Mucosa of stomach (tissue), 1 donor: ENCODE measurements at regions not wholly inside any gene's neighbourhood (a gene's known extent, or its start where the extent isn't known, plus 50 kb on each side); places are given as distances from the start of the nearest gene placed in this dataset.
"Not testable (repeated sequence)": the region's sequence is repeated elsewhere in the genome, so short reads cannot be mapped to it uniquely, and the experiment has no call there.

Experiments used
- H3K27me3 ChIP-seq: one replicate; pipeline ENCODE4 v1.7.0; 2013; ENCODE audit warnings: mild to moderate bottlenecking, low read length; ENCODE audit not compliant: control insufficient read depth, insufficient read depth
- H3K36me3 ChIP-seq: one replicate; pipeline ENCODE4 v1.7.0; 2013; ENCODE audit warnings: low read length; ENCODE audit not compliant: control insufficient read depth, insufficient read depth
- H3K4me1 ChIP-seq: one replicate; pipeline ENCODE4 v1.7.0; 2013; ENCODE audit warnings: mild to moderate bottlenecking, low read length; ENCODE audit not compliant: control insufficient read depth, insufficient read depth
- H3K4me3 ChIP-seq: one replicate; pipeline ENCODE4 v1.7.0; 2013; ENCODE audit warnings: low read length
- H3K9ac ChIP-seq: one replicate; pipeline ENCODE4 v1.7.0; 2013; ENCODE audit warnings: mild to moderate bottlenecking, low read length, moderate library complexity
- H3K9me3 ChIP-seq: one replicate; pipeline ENCODE4 v1.7.0; 2013; ENCODE audit warnings: mild to moderate bottlenecking, low read length, moderate library complexity; ENCODE audit not compliant: control insufficient read depth
- donor health status: Pancreatic carcinoma.

- H3K36me3 ChIP-seq: no peaks in the 10 kb centered on the region
- no peaks in the 10 kb centered on the region for H3K9me3 ChIP-seq
- H3K27me3 ChIP-seq: no peaks in the 10 kb centered on the region
- no peak overlapping the region for H3K4me3 ChIP-seq
- H3K4me1 ChIP-seq: no peaks in the 10 kb centered on the region
- H3K9ac ChIP-seq: no peak overlapping the region
Measured at GRCh38 chr4:94015956-94016355, 187.4 kb downstream of the ATOH1 start.

GRCh38 chr4:94032754-94033153 is 174.9 kb upstream of the SMARCAD1 start:
- Histone ChIP-seq H3K4me1 (no peaks in the 10 kb centered on the region), H3K9me3 (no peaks in the 10 kb centered on the region), H3K36me3 (no peaks in the 10 kb centered on the region), H3K4me3 (no peak overlapping the region), H3K9ac (no peak overlapping the region), H3K27me3 (no peaks in the 10 kb centered on the region)

DNA sequence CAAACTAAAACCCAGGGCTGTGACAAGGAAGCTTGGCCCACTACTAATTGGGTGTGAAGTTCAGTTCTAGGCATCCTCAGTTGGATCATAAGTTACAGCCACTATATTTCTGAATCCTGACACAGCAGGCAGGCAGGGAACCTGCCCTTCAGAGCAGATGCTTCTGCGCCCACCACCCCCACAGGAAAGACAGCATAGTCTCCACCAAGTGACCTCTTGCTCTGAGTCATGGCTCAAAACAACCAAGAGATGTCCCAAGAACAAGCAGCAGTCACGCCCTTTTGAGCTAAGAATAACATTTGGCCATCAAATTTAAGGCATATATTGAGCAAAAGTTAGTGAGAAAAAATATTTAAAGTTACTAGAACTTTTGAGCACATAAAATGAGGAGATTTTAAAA is 170.7 kb upstream of the SMARCAD1 start:
- H3K4me1 ChIP-seq: no peaks in the 10 kb centered on the region
- no peaks in the 10 kb centered on the region for H3K9me3 ChIP-seq
- H3K36me3 ChIP-seq: no peaks in the 10 kb centered on the region
- no peaks in the 10 kb centered on the region for H3K27me3 ChIP-seq
- H3K4me3 ChIP-seq: no peak overlapping the region
- no peak overlapping the region for H3K9ac ChIP-seq

DNA sequence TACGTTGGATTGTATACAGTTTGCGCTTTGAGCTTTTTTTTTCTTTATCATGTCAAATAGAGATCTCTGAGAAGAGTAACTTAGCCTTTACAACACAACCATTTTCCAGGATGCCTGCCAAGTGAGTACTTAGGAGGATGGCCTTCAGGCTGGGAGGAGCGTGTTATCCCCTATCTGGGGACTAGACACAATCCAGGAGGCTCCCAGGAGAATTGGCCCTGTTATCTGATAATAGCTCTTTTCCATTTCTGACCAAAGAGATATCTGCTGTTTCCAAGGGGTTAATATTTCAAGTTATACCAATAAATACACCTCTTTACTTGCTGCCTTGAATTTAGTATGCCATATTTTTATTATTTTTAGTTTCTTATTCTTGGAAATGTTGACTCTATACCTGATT is 169.5 kb upstream of the SMARCAD1 start:
- Histone ChIP-seq H3K27me3 (no peaks in the 10 kb centered on the region), H3K36me3 (no peaks in the 10 kb centered on the region), H3K4me1 (no peaks in the 10 kb centered on the region), H3K4me3 (no peak overlapping the region), H3K9ac (no peak overlapping the region), H3K9me3 (no peaks in the 10 kb centered on the region)

DNA sequence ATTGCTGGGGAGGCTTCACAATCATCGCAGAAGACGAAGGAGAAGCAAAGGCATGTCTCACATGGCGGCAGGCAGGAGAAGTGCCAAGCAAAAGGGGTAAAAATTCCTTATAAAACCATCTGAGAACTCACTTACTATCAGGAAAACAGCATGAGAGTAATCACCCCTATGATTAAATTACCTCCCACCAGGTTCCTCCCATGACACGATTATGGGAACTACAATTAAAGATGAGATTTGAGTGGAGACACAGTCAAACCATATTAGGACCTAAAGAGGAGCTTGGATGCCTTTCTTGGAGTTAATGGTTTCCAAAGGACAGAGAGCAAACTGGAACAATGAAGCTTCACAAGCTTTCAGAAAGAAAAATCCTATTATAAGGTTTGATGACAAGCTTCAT is 168.4 kb upstream of the SMARCAD1 start:
- no peaks in the 10 kb centered on the region for H3K9me3 ChIP-seq
- no peak overlapping the region for H3K4me3 ChIP-seq
- H3K36me3 ChIP-seq: no peaks in the 10 kb centered on the region
- H3K27me3 ChIP-seq: no peaks in the 10 kb centered on the region
- no peaks in the 10 kb centered on the region for H3K4me1 ChIP-seq
- H3K9ac ChIP-seq: no peak overlapping the region

GRCh38 chr4:94044471-94044870 is 163.2 kb upstream of the SMARCAD1 start:
- not testable (repeated sequence) for H3K27me3 ChIP-seq, H3K9me3 ChIP-seq, H3K4me1 ChIP-seq, H3K36me3 ChIP-seq, H3K4me3 ChIP-seq, H3K9ac ChIP-seq

GRCh38 chr4:94063084-94063483 is 144.6 kb upstream of the SMARCAD1 start:
- Histone ChIP-seq H3K36me3 (no peaks in the 10 kb centered on the region), H3K9me3 (no peaks in the 10 kb centered on the region), H3K4me3 (no peak overlapping the region), H3K4me1 (no peaks in the 10 kb centered on the region), H3K9ac (no peak overlapping the region), H3K27me3 (no peaks in the 10 kb centered on the region)

- Histone ChIP-seq H3K36me3 (no peaks in the 10 kb centered on the region), H3K4me3 (no peak overlapping the region), H3K4me1 (no peaks in the 10 kb centered on the region), H3K27me3 (no peaks in the 10 kb centered on the region), H3K9ac (no peak overlapping the region), H3K9me3 (no peaks in the 10 kb centered on the region)
Measured at GRCh38 chr4:94068753-94069719, 138.6 kb upstream of the SMARCAD1 start.

DNA sequence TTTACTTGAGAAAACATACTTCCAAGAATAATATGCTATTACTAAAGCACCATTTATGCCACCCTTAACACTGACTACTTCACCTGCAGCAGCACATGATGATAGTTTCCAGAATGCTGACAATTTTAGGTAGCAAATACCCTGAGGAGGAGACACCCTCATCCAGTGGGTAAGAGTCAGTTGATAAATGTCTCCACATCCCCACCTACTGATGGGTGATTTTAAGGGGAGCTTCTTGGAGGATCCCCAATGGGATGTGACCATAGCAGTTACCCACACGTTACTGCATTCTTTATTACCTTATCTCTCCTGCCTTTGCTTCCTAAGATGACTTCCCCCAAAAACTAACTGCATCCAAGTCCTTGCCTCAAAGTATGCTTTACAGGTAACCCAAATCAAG is 131.2 kb upstream of the SMARCAD1 start:
- no peaks in the 10 kb centered on the region for H3K9me3 ChIP-seq
- H3K4me3 ChIP-seq: no peak overlapping the region
- no peaks in the 10 kb centered on the region for H3K36me3 ChIP-seq
- no peaks in the 10 kb centered on the region for H3K27me3 ChIP-seq
- H3K4me1 ChIP-seq: no peaks in the 10 kb centered on the region
- H3K9ac ChIP-seq: no peak overlapping the region

DNA sequence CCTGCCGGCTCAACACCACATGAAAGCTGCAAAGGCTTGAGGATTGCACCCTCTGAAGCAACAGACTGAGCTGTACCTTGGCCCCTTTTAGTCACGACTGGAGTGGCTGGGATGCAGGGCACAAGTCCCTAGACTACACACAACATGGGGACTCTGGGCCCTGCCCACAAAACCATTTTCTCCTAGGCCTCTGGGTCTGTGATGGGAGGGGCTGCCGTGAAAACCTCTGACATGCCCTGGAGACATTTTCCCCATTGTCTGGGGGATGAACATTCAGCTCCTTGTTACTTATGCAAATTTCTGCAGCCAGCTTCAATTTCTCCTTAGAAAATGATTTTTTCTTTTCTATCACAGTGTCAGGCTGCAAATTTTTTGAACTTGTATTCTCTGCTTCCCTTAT is 123.5 kb upstream of the SMARCAD1 start:
- H3K36me3 ChIP-seq: no peaks in the 10 kb centered on the region
- H3K27me3 ChIP-seq: no peaks in the 10 kb centered on the region
- H3K9me3 ChIP-seq: no peaks in the 10 kb centered on the region
- H3K4me1 ChIP-seq: no peaks in the 10 kb centered on the region
- no peak overlapping the region for H3K9ac ChIP-seq
- H3K4me3 ChIP-seq: no peak overlapping the region

GRCh38 chr4:94099141-94099540 is 108.5 kb upstream of the SMARCAD1 start:
- not testable (repeated sequence) for H3K27me3 ChIP-seq, H3K9me3 ChIP-seq, H3K36me3 ChIP-seq

DNA sequence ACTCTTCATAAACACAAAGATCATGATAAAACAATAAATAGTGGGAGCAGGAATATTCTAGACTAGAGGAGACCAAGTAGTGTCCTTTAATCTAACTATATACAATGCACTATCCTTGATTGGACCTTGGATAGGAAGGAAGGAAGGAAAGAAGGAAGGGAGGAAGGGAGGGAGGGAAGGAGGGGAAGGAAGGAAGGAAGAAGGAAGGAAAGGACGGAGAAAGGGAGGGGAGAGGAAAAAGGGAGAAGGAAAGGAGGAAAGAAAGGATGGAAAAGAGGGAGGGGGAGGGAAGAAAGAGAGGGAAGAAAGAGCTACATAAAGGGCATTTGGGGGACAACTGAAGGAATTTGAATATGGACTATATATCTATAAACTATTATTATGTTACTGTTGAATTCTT is 95.0 kb upstream of the SMARCAD1 start:
- Histone ChIP-seq H3K4me1 (no peaks in the 10 kb centered on the region), H3K4me3 (no peak overlapping the region), H3K9me3 (no peaks in the 10 kb centered on the region), H3K36me3 (no peaks in the 10 kb centered on the region), H3K27me3 (no peaks in the 10 kb centered on the region), H3K9ac (no peak overlapping the region)

More at GRCh38 chr4:94099141-94099540, 108.5 kb upstream of the SMARCAD1 start:
- H3K4me3 ChIP-seq, H3K4me1 ChIP-seq, H3K9ac ChIP-seq: not testable (repeated sequence)
